Left lung (tissue), 4 donors: ENCODE measurements at regions not wholly inside any gene's neighbourhood (a gene's known extent, or its start where the extent isn't known, plus 50 kb on each side); places are given as distances from the start of the nearest gene placed in this dataset.

Experiments
- ATAC-seq: fragments of 200-7000 bp; cut with Tn5 transposase; one replicate; pipeline ENCODE4 v1.9.1; 2020; ENCODE audit warnings: moderate library complexity
- DNase-seq, 4 donors: peaks; one replicate each; pipeline ENCODE4 v3.0.0-alpha.2; 2013 to 2020
- H3K27ac ChIP-seq, 2 donors: fragments of 200-600 bp; sonication (generic) in 1 of 2; one replicate each; pipeline versions ENCODE4 v1.5.0 to v1.8.0; 2020 to 2021
- H3K27me3 ChIP-seq, 2 donors: fragments of 200-600 bp; sonication (generic) in 1 of 2; one replicate each; pipeline versions ENCODE4 v1.5.0 to v1.8.0; 2020 to 2021
- H3K36me3 ChIP-seq, 2 donors: fragments of 200-600 bp; sonication (generic) in 1 of 2; one replicate each; pipeline versions ENCODE4 v1.5.0 to v1.8.0; 2020 to 2021
- H3K4me1 ChIP-seq, 2 donors: fragments of 200-600 bp; one replicate each; pipeline ENCODE4 v1.8.0; 2021
- H3K4me3 ChIP-seq, 2 donors: fragments of 200-600 bp; sonication (generic) in 1 of 2; one replicate each; pipeline versions ENCODE4 v1.5.0 to v1.8.0; 2020 to 2021; ENCODE audit warnings: mild to moderate bottlenecking in 1 of 2
- H3K9me3 ChIP-seq, 2 donors: fragments of 200-600 bp; sonication (generic) in 1 of 2; one replicate each; pipeline versions ENCODE4 v1.5.0 to v1.8.0; 2020 to 2021
- intact Hi-C, 2 donors: fragments of 100-400 bp; cut with DNase I; formaldehyde crosslinking; loops; one replicate each; pipeline versions ENCODE4 v1.11.2 to v1.14.2; 2022
- TF ChIP-seq, protein P1 (sequence below), 2 donors: fragments of 200-600 bp; sonication (generic) in 1 of 2; IDR thresholded peaks; one replicate each; pipeline versions ENCODE4 v1.5.0 to v1.8.0; 2021; ENCODE audit warnings: antibody characterized with exemption in 2 of 2
- donor health status: DM: no; HTN: yes; CAD: no.
- donor health status: DM: no; HTN: no; CAD: no.

DNA sequence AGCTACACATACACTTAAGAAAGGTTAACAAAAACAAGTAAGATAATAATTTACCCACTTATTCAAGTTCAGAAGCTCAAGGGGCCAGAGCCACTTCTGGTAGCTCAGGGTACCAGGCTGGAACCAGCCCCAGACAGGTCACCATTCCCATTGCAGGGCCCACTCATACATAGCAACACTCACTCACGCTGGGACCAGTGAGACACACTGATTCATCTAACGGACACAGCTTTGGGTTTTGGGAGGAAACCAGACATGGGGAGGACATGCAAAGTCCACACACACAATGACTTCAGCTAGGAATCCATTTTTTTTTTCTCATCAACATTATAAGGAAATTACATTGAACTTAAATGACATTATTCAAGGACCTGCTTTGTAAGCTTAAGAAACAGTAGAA, 169.1 kb downstream of the ZC3H11B start:
- Histone ChIP-seq H3K4me3 (no peak overlapping the region), H3K27ac (no peak overlapping the region), H3K9me3 (no peaks in the 10 kb centered on the region), H3K27me3 (no peaks in the 10 kb centered on the region), H3K4me1 (no peaks in the 10 kb centered on the region), H3K36me3 (no peaks in the 10 kb centered on the region)
- ATAC-seq, result no peak
- TF ChIP-seq, protein P1, sequence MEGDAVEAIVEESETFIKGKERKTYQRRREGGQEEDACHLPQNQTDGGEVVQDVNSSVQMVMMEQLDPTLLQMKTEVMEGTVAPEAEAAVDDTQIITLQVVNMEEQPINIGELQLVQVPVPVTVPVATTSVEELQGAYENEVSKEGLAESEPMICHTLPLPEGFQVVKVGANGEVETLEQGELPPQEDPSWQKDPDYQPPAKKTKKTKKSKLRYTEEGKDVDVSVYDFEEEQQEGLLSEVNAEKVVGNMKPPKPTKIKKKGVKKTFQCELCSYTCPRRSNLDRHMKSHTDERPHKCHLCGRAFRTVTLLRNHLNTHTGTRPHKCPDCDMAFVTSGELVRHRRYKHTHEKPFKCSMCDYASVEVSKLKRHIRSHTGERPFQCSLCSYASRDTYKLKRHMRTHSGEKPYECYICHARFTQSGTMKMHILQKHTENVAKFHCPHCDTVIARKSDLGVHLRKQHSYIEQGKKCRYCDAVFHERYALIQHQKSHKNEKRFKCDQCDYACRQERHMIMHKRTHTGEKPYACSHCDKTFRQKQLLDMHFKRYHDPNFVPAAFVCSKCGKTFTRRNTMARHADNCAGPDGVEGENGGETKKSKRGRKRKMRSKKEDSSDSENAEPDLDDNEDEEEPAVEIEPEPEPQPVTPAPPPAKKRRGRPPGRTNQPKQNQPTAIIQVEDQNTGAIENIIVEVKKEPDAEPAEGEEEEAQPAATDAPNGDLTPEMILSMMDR (IDR thresholded peaks at IDR 0.05), result no peak
- no peak for DNase-seq
- intact Hi-C loops, result no loop called here

DNA sequence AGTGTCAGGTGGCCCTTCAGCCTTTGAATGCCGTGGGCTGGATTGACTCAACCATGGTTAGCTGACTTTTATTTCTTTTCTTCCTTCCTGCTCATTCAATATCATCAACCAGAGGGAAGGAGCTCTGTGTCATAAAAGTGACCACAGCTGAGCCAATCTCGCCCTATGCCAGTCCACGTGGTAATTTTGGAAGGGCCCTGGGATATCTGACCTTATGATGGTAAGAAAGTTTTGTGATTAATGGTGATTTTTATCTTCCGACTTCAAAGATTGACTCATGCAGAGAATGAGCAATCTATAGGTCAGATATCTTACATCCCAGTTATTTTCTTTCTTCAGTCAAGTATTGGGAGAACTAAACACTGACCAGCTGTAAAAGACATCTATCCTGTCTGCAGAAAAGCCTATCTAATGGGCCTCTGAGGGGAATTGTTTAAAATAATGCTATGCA, 170.3 kb downstream of the ZC3H11B start:
- DNase-seq (no peak), ATAC-seq (no peak)
- Histone ChIP-seq H3K4me3 (no peak overlapping the region), H3K27ac (no peak overlapping the region), H3K36me3 (no peaks in the 10 kb centered on the region), H3K27me3 (no peaks in the 10 kb centered on the region), H3K4me1 (no peaks in the 10 kb centered on the region), H3K9me3 (no peaks in the 10 kb centered on the region)
- intact Hi-C loops, result no loop called here
- TF ChIP-seq, protein P1 (IDR thresholded peaks at IDR 0.05), result no peak

DNA sequence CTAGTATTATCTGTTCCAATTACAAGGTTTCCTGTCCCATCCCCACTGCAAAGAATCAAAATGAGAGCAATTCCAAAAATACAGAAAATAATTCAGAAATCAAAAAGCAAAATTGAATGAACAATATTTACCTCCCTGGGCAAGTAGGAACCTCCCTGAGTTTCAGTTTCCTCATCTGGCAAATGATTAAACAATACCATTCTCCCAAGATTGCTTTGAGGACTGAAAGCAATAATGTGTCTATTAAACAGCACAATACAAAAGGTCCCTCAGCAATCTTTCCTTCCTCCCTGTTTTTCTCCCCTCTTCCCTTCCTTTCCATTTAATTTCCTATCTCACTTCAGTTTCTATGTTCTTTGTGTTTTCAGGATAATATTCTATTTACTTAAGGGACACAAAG, 171.0 kb downstream of the ZC3H11B start:
- H3K9me3 ChIP-seq, result no peaks in the 10 kb centered on the region
- DNase-seq (no peak), ATAC-seq (no peak)
- TF ChIP-seq, protein P1 (IDR thresholded peaks at IDR 0.05), result no peak
- H3K27ac ChIP-seq, result no peak overlapping the region
- no peaks in the 10 kb centered on the region for H3K27me3 ChIP-seq
- H3K36me3 ChIP-seq, result no peaks in the 10 kb centered on the region
- no peak overlapping the region for H3K4me3 ChIP-seq
- H3K4me1 ChIP-seq, result no peaks in the 10 kb centered on the region
- intact Hi-C loops, result no loop called here

DNA sequence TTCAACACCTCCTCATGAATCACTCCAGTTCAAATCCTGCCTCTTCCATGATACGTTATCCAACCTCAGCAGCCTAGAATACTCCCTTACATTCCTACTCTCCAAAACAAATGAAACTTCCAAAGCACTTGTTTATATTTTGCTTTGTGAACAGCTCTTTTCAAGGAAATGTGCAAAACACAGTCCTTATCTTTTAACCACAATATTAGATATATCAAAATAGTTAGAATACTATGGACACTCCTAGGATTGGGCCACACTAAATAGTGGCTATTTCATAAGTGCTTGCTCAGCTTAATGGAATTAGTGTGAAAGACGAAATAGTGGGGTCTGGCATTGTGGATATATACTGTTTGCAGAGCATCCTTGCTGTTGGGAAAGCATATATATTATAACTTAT, 173.5 kb downstream of the ZC3H11B start:
- Histone ChIP-seq H3K4me3 (no peak overlapping the region), H3K27ac (no peak overlapping the region), H3K9me3 (no peaks in the 10 kb centered on the region), H3K27me3 (no peaks in the 10 kb centered on the region), H3K4me1 (no peaks in the 10 kb centered on the region), H3K36me3 (no peaks in the 10 kb centered on the region)
- ATAC-seq (no peak), DNase-seq (no peak)
- TF ChIP-seq, protein P1 (IDR thresholded peaks at IDR 0.05), result no peak
- intact Hi-C loops, result no loop called here

DNA sequence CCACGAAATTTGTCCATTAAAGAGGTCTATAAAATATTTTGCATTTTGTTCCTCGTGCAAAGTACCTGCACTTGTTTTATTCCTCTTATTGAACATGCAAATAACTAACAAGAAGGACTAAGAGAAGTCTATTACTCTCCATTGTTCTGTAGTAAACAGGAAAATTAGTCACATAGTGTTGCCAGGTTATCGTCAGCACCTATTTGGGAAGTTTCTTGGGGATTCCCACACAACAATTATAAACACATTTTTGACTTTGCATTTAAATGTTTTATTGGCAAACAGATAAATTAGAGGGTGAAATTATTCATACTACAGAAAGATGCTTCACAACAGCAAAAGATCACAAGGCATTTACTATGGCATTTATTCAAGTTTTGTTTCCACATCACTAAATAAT, 174.5 kb downstream of the ZC3H11B start:
- TF ChIP-seq, protein P1 (IDR thresholded peaks at IDR 0.05), result no peak
- Histone ChIP-seq H3K4me1 (no peaks in the 10 kb centered on the region), H3K9me3 (no peaks in the 10 kb centered on the region), H3K4me3 (no peak overlapping the region), H3K27me3 (no peaks in the 10 kb centered on the region), H3K27ac (no peak overlapping the region), H3K36me3 (no peaks in the 10 kb centered on the region)
- no peak for ATAC-seq
- no peak for DNase-seq
- intact Hi-C loops, result no loop called here
